NOMO-1 (cell line): ENCODE measurements at regions not wholly inside any gene's neighbourhood (a gene's known extent, or its start where the extent isn't known, plus 50 kb on each side); places are given as distances from the start of the nearest gene placed in this dataset.

Source experiments
- DNase-seq, 2 experiments: peaks; one replicate each; lab custom pipeline; 2025; ENCODE audit not compliant: unreplicated experiment in 2 of 2; lab: John Stamatoyannopoulos, UW

GRCh38 chr4:59223292-59223941, 1976.7 kb upstream of the ADGRL3 start:
- DNase-seq, result no peak

GRCh38 chr4:59238212-59238611, 1961.9 kb upstream of the ADGRL3 start:
- no peak for DNase-seq

GRCh38 chr4:59240011-59240410, 1960.1 kb upstream of the ADGRL3 start:
- DNase-seq, result no peak

GRCh38 chr4:59243038-59243437, 1957.1 kb upstream of the ADGRL3 start:
- no peak for DNase-seq

DNA sequence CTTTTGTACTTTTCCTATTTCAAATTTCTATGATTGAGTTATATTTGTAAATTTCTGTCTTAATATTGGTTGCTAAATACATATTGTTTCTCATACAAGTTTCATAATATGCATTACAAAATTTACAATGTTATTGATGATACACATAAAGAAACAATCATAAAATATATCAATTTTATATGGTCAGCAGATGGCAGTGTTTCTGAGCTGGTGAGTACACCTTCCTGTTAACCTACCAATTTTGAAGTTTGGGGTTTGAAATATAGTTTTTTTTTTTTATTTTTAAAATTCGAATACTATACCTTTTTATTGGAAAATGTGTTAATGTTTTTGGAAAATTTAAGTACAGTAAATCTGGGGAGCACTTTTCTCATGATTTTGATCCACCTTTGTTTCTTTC, 1953.1 kb upstream of the ADGRL3 start:
- no peak for DNase-seq

- no peak for DNase-seq
These were observed 1951.8 kb upstream of the ADGRL3 start for GRCh38 chr4:59248313-59248712.

- DNase-seq, result no peak
These were observed 1951.0 kb upstream of the ADGRL3 start for GRCh38 chr4:59249110-59249509.

DNA sequence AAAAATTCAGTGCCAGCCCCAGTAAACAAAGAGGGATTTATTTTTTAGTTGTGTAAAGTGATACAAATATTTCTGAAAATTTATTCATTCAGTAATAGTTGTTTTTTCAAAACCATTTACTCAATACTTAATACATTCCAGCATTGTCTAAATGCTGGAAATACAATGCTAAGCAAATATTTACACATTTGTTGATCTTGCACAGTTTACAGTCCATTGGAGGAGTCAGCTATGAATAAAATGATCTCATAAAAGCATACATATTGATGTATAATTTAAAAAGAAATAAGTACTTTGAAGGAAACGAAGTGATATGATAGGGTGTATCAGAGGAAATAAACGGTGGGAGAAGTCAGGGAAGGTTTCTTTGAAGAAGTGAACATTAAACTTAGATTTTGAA, 1942.1 kb upstream of the ADGRL3 start:
- no peak for DNase-seq

GRCh38 chr4:59307609-59308008, 1892.5 kb upstream of the ADGRL3 start:
- no peak for DNase-seq

- no peak for DNase-seq
These were observed 1885.5 kb upstream of the ADGRL3 start for GRCh38 chr4:59314637-59315036.

DNA sequence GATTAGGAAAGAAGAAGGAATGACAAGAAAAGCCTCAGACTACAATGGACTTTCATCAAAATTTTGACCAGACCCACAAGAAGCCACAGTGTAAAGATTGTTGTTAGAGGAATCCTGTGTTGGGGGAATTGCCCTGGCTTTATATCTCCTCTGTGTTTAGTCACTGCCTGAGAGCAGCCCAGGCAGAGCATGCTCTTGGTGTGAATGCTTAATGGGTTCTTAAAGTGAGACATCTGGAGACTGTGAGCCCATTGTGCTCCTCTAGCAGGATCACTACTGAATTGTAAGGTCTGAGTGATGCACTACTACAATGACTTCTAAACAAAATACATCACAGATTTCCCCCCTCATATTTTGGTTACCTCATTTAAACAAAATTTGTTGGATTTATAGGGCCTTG, 1860.5 kb upstream of the ADGRL3 start:
- no peak for DNase-seq

DNA sequence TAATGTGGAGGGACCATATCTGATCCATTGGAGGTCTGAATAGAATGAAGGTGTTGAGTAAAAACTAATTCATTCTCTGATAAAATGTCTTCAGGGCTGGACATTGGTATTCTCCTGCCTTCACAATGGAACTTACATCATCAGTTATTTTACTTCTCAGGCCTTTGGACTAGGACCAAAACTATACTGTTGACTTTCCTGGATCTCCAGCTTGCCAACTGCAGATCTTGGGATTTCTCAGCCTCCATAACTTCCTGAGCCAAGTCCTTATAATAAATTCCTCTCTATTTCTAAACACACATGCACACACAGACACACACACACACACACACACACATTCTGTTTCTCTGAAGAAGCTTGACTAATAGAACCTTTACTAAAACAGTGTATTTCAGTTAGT, 1858.6 kb upstream of the ADGRL3 start:
- DNase-seq, result no peak

DNA sequence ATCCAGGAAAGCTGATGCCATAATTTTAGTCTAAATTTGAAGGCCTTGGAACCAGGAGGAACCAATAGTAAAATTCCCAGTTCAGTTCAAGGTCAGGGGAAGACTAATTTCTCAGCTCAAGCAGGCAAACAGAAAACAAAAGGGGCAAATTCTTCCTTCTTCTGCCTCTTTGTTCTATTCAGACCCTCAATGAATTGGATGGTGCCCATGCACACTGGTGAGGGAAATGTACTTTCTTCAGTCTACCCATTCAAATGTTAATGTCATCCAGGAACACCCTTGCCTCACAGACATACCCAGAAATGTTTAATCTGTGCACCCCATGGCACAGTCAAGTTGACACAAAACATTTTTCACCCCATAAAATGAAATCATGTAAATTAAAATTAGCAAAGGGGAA, 1851.2 kb upstream of the ADGRL3 start:
- no peak for DNase-seq

DNA sequence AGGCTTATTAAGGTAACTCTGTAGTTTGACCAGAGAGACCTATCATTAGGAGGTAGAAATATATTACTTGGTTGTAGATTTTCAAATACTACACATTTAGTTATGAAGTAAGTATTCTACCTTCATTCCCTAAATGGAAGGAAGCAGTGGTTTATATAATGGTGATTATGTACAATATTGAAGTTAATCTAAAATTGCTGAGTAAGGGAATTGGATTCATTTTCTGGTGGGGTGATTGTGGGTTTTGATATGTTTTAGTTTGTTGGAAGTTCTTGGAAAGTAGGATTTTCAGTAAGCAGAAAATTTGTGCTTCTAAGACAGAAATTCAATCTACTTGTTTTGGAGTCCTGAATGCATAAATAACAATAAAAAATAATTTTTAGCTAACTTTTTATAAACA, 1830.9 kb upstream of the ADGRL3 start:
- DNase-seq, result no peak

DNA sequence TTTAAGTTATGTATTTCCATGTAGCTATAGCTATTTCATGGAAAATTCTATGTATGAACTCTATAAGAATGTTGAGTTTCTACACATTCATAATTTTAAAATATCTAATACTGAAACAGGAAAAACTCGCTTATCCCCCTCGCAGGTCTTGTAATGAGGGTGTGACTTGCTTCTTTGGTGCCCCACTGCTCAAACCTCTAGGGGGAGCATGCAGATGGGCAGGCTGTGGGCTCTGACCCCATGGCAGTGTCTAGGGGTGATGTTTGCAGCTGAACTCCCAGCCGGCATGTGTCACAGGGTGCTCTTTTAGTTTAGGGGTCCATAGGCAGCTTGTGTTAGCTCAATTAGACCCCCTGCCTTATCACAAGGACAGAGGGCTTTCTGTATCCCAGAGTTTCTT, 1825.7 kb upstream of the ADGRL3 start:
- DNase-seq, result no peak

DNA sequence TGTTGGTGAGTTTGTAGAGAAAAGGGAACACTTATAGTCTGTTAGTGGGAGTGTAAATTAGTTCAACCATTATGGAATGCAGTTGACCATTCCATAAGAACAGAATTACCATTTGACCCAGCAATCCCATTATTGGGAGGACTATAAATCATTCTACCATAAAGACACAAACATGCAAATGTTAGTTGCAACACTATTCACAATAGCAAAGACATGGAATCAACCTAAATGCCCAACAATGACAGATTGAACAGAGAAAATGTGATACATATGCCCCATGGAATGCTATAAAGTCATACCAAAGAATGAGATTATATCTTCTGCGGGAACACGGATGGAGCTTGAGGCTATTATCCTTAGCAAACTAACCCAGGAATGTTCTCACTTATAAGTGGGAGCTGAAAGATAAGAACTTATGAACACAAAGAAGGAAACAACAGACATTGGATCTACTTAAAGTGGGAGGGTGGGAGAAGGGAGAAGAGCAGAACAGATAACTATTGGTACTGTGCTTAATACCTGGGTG, 1819.2 kb upstream of the ADGRL3 start:
- no peak for DNase-seq

- DNase-seq, result no peak
These were observed 1818.5 kb upstream of the ADGRL3 start for GRCh38 chr4:59381591-59381990.

- DNase-seq, result no peak
These were observed 1812.1 kb upstream of the ADGRL3 start for GRCh38 chr4:59387759-59388758.

- no peak for DNase-seq
These were observed 1806.3 kb upstream of the ADGRL3 start for GRCh38 chr4:59393780-59394179.

DNA sequence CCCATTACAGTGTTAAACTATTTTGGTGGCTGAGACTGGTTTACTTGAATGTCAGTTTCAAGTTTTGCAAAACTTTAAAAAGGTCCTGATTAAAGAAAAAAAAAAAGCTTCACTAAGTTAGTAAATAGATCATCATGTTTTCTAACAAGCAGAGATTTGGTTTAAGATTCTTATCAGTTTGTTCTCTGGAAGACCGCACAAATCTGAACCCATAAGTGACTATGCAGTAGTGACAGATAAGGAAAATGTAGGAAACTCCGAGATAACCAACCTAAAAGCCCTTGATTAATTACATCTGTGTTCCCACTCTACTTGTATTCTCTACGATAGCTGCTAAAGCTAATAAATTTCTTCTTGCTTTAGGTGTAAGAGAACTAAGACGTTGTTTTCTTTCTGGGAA, 1799.8 kb upstream of the ADGRL3 start:
- no peak for DNase-seq

DNA sequence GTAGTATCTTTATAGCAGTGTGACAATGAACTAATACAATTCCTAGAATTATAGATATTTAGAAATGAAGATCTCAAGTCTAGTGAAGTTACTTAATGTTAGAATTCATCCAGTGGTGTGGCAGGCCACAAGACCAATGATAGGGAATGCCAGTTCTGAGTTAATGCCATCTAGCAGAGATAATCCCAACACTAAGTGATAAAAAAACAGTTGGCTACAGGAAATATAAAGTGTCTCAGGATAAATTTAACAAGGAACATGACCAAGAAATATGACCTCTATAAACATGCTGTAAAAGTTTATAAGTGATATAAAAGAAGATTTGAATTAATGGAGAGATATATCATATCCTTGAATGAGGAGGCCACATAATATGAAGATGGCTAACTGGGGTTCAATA, 1790.5 kb upstream of the ADGRL3 start:
- DNase-seq, result no peak

GRCh38 chr4:59412739-59413138, 1787.4 kb upstream of the ADGRL3 start:
- no peak for DNase-seq
